GM12872 (cell line): ENCODE measurements at regions not wholly inside any gene's neighbourhood (a gene's known extent, or its start where the extent isn't known, plus 50 kb on each side); places are given as distances from the start of the nearest gene placed in this dataset.

Experiments used
- CTCF ChIP-seq: IDR thresholded peaks from 3 replicates; pipeline ENCODE4 v1.5.1; 2011; ENCODE audit warnings: low read depth, mild to moderate bottlenecking, low read length, moderate library complexity; ENCODE audit not compliant: insufficient read depth

DNA sequence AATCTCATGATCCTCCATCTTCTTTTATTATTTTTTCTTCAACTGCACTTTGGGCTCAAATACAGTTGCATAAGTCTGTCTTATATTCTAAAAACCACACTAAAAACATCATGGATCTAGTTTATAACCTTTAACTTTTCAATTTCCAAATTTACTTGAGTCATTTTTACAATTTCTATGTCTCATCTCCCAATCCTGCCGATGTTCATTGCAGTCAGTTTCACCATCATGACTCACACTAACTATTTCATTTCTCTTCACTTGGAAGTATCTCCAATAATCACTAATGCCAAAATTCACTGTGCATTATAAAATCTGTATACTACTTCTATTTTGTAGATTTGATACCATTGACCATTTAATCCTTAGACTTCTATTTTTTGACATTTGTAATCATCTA, 806.9 kb upstream of the SORCS1 start:
- TF ChIP-seq CTCF, result no peak

DNA sequence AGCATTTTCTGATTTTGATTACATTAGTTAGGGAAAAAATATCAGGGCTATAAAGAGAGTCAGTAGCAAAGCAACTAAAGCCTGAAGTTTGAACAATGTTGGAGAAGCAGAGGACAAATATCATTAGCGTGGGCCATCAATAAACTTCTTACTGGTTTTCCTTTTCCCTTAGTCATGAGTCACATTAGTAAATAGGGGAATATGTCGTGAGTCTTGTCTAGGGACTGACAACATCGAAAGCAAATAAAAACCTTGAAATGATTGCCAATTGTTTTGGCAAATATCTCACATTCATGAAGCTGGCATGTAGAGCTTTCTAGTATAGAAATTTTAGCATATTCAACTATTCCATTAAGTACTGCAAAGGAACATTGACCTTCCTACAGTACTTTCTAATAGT, 806.0 kb upstream of the SORCS1 start:
- no peak for TF ChIP-seq CTCF

GRCh38 chr10:107969936-107970335, 805.4 kb upstream of the SORCS1 start:
- no peak for TF ChIP-seq CTCF

- TF ChIP-seq CTCF, result no peak
Observed at GRCh38 chr10:107966826-107967225, 802.3 kb upstream of the SORCS1 start.

DNA sequence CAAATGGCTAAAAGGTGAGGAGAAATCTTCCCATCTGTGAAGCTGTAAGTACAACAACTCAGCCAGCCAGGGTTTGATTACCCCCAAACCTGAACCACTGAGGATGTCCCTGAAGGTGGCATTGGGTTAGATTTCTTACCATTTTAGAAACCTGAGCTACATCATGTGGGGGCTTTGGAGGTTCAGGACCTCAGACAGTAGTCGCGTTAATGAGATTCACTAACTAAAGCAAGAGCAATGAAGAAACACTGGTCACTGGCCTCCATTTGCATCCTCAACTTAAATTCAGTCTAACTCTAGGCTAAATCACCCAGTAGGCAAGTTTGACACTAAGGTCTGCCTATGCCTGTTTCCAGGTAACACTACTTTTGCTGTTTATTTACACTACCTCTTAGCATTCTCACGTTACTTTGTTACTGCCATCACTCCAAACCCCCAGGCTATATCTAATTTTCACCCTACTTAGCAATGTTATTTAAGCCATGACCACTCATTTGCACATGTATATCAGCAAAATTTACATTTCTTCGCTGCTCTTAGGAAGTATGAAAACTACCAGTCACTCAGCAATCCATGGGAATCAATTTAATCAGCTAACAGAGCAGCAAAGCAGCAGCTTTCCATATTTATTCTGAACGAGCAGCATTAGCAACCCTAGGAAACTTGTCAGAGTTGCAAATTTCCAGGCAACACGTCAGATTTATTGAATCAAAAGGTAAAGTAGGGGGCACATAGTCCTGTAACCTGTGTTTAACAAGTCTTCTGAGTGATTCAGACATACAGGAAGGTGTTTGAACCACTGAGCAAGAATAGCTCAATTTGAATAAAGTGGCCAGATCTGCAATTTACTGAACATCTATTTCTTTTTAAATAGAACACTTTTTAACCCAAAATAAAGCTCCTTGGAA, 788.4 kb upstream of the SORCS1 start:
- no peak for TF ChIP-seq CTCF

DNA sequence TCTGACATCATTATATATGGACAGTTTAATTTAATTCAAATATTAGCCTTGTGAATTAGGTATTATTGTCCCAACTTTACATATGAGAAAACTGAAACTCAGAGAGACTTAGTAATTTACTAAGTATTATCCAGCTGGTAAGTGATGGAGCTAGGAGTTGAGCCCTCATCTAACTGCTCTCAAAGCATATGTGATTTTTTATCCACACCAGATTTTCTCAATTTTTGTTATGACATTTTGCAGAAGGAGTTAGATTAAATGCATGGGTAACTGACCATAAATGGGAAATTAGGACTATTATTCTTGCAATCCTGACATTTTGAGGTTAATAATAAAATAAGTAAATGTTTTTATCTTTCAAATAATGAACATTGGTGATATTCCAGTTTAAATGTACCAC, 778.3 kb upstream of the SORCS1 start:
- no peak for TF ChIP-seq CTCF

DNA sequence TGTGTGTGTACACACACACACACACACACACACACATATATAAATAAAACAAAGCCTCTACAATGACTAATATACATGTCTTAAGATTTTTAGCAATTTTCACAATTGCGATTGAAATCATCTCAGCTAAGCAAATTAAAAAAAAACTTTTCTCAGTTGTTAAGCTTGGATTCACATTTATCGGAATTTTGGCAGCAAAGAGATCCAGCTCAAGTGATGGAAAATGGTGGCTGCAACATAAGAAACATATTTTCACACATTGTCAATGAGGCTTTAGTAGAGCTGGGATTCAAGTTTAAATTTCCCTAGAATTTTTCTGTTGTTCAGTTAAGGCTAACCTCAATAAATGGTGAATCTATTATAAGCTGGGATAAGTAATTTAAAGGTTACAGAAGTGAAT, 768.6 kb upstream of the SORCS1 start:
- TF ChIP-seq CTCF, result no peak
